PFSK-1 (cell line): ENCODE measurements at regions not wholly inside any gene's neighbourhood (a gene's known extent, or its start where the extent isn't known, plus 50 kb on each side); places are given as distances from the start of the nearest gene placed in this dataset.

Experiments used
- FOXP2 ChIP-seq: optimal IDR thresholded peaks from 2 replicates; pipeline ENCODE3; 2011; ENCODE audit warnings: borderline replicate concordance, control low read depth, inconsistent platforms; ENCODE audit not compliant: insufficient read depth; ENCODE audit errors: extremely low read length, extremely low read depth
- POLR2AphosphoS5 ChIP-seq: IDR thresholded peaks from 2 replicates; pipeline ENCODE4 v1.6.1; 2012; ENCODE audit warnings: low read depth, mild to moderate bottlenecking, control low read depth, low read length, moderate library complexity
- REST ChIP-seq, 2 experiments: IDR thresholded peaks; 2 replicates each; pipeline versions ENCODE4 v1.6.1 to v1.8.0; 2011 to 2012; ENCODE audit warnings: low read depth in 2 of 2, low read length in 2 of 2, control low read depth in 1 of 2, inconsistent platforms in 1 of 2, mild to moderate bottlenecking in 1 of 2, moderate library complexity in 1 of 2; ENCODE audit not compliant: insufficient read depth in 1 of 2

GRCh38 chr4:36476135-36476534 lies 194.7 kb downstream of the DTHD1 start:
- no peak for TF ChIP-seq POLR2AphosphoS5
- no peak for TF ChIP-seq FOXP2
- no peak for TF ChIP-seq REST (IDR thresholded peaks at IDR 0.05; ENCODE audit: insufficient read depth in 1 of 2, low read depth in 2 of 2, low read length in 2 of 2)
